ENCODE measurements at regions not wholly inside any gene's neighbourhood (a gene's known extent, or its start where the extent isn't known, plus 50 kb on each side); places are given as distances from the start of the nearest gene placed in this dataset.

GRCh38 chr10:10007957-10008356 is 1009.7 kb upstream of the CELF2 start:
- TF ChIP-seq, protein P1, sequence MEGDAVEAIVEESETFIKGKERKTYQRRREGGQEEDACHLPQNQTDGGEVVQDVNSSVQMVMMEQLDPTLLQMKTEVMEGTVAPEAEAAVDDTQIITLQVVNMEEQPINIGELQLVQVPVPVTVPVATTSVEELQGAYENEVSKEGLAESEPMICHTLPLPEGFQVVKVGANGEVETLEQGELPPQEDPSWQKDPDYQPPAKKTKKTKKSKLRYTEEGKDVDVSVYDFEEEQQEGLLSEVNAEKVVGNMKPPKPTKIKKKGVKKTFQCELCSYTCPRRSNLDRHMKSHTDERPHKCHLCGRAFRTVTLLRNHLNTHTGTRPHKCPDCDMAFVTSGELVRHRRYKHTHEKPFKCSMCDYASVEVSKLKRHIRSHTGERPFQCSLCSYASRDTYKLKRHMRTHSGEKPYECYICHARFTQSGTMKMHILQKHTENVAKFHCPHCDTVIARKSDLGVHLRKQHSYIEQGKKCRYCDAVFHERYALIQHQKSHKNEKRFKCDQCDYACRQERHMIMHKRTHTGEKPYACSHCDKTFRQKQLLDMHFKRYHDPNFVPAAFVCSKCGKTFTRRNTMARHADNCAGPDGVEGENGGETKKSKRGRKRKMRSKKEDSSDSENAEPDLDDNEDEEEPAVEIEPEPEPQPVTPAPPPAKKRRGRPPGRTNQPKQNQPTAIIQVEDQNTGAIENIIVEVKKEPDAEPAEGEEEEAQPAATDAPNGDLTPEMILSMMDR (conservative IDR thresholded peaks at IDR 0.05; ENCODE audit: low read depth, low read length) = no peak
- TF ChIP-seq MXI1 (IDR thresholded peaks at IDR 0.05; ENCODE audit: borderline replicate concordance, low read depth, low read length) = no peak
- no peak for TF ChIP-seq FOS (IDR thresholded peaks at IDR 0.05; ENCODE audit: low read depth, low read length)
- no peak for TF ChIP-seq USF2 (IDR thresholded peaks at IDR 0.05; ENCODE audit: low read depth, low read length)
- TF ChIP-seq CHD1 (IDR thresholded peaks at IDR 0.05; ENCODE audit: low read depth, low read length) = no peak
- TF ChIP-seq SMC3 (IDR thresholded peaks at IDR 0.05; ENCODE audit: low read depth, low read length) = no peak

Data from IMR-90 (cell line).